Left lung (tissue), 4 donors: ENCODE measurements at regions not wholly inside any gene's neighbourhood (a gene's known extent, or its start where the extent isn't known, plus 50 kb on each side); places are given as distances from the start of the nearest gene placed in this dataset.
"Not testable (repeated sequence)": the region's sequence is repeated elsewhere in the genome, so short reads cannot be mapped to it uniquely, and the experiment has no call there.

Experiments
- ATAC-seq: fragments of 200-7000 bp; cut with Tn5 transposase; one replicate; pipeline ENCODE4 v1.9.1; 2020; ENCODE audit warnings: moderate library complexity
- DNase-seq, 4 donors: peaks; one replicate each; pipeline ENCODE4 v3.0.0-alpha.2; 2013 to 2020
- H3K27ac ChIP-seq, 2 donors: fragments of 200-600 bp; sonication (generic) in 1 of 2; one replicate each; pipeline versions ENCODE4 v1.5.0 to v1.8.0; 2020 to 2021
- H3K27me3 ChIP-seq, 2 donors: fragments of 200-600 bp; sonication (generic) in 1 of 2; one replicate each; pipeline versions ENCODE4 v1.5.0 to v1.8.0; 2020 to 2021
- H3K36me3 ChIP-seq, 2 donors: fragments of 200-600 bp; sonication (generic) in 1 of 2; one replicate each; pipeline versions ENCODE4 v1.5.0 to v1.8.0; 2020 to 2021
- H3K4me1 ChIP-seq, 2 donors: fragments of 200-600 bp; one replicate each; pipeline ENCODE4 v1.8.0; 2021
- H3K4me3 ChIP-seq, 2 donors: fragments of 200-600 bp; sonication (generic) in 1 of 2; one replicate each; pipeline versions ENCODE4 v1.5.0 to v1.8.0; 2020 to 2021; ENCODE audit warnings: mild to moderate bottlenecking in 1 of 2
- H3K9me3 ChIP-seq, 2 donors: fragments of 200-600 bp; sonication (generic) in 1 of 2; one replicate each; pipeline versions ENCODE4 v1.5.0 to v1.8.0; 2020 to 2021
- CTCF ChIP-seq, 2 donors: fragments of 200-600 bp; sonication (generic) in 1 of 2; IDR thresholded peaks; one replicate each; pipeline versions ENCODE4 v1.5.0 to v1.8.0; 2021; ENCODE audit warnings: antibody characterized with exemption in 2 of 2
- intact Hi-C, 2 donors: fragments of 100-400 bp; cut with DNase I; formaldehyde crosslinking; loops; one replicate each; pipeline versions ENCODE4 v1.11.2 to v1.14.2; 2022
- donor health status: DM: no; HTN: yes; CAD: no.
- donor health status: DM: no; HTN: no; CAD: no.

- no peaks in the 10 kb centered on the region for H3K27me3 ChIP-seq
- H3K4me1 ChIP-seq, result no peaks in the 10 kb centered on the region
- intact Hi-C loops, result no loop called here
- DNase-seq (no peak), ATAC-seq (no peak)
- H3K27ac ChIP-seq, result no peak overlapping the region
- H3K9me3 ChIP-seq, result peaks cover 0 to 14% of the 10 kb centered on the region in 2 donors
- no peaks in the 10 kb centered on the region for H3K36me3 ChIP-seq
- no peak for TF ChIP-seq CTCF (IDR thresholded peaks at IDR 0.05)
- H3K4me3 ChIP-seq, result no peak overlapping the region
Observed at GRCh38 chr5:92629000-92629399, 952.0 kb downstream of the NR2F1-AS1 start.

- DNase-seq (no peak), ATAC-seq (no peak)
- no peaks in the 10 kb centered on the region for H3K4me1 ChIP-seq
- intact Hi-C loops, result no loop called here
- H3K27ac ChIP-seq, result no peak overlapping the region
- H3K27me3 ChIP-seq, result no peaks in the 10 kb centered on the region
- no peak for TF ChIP-seq CTCF (IDR thresholded peaks at IDR 0.05)
- no peaks in the 10 kb centered on the region for H3K36me3 ChIP-seq
- no peak overlapping the region for H3K4me3 ChIP-seq
- H3K9me3 ChIP-seq, result peaks cover 0 to 14% of the 10 kb centered on the region in 2 donors
Observed at GRCh38 chr5:92627186-92627585, 953.8 kb downstream of the NR2F1-AS1 start.

- no peak for TF ChIP-seq CTCF (IDR thresholded peaks at IDR 0.05)
- no peaks in the 10 kb centered on the region for H3K36me3 ChIP-seq
- DNase-seq, result no peak
- no peak overlapping the region for H3K27ac ChIP-seq
- no peaks in the 10 kb centered on the region for H3K4me1 ChIP-seq
- H3K27me3 ChIP-seq, result no peaks in the 10 kb centered on the region
- intact Hi-C loops, result no loop called here
- peaks cover 0 to 8% of the 10 kb centered on the region in 2 donors for H3K9me3 ChIP-seq
- ATAC-seq, result no peak
- H3K4me3 ChIP-seq, result no peak overlapping the region
Observed at GRCh38 chr5:92616085-92616484, 964.9 kb downstream of the NR2F1-AS1 start.

- intact Hi-C loops, result no loop called here
- Histone ChIP-seq H3K27ac (no peak overlapping the region), H3K9me3 (peaks cover 0 to 4% of the 10 kb centered on the region in 2 donors), H3K4me3 (no peak overlapping the region), H3K27me3 (no peaks in the 10 kb centered on the region), H3K36me3 (no peaks in the 10 kb centered on the region), H3K4me1 (no peaks in the 10 kb centered on the region)
- no peak for DNase-seq
- TF ChIP-seq CTCF (IDR thresholded peaks at IDR 0.05), result no peak
- ATAC-seq, result no peak
Observed at GRCh38 chr5:92613546-92613945, 967.5 kb downstream of the NR2F1-AS1 start.

- DNase-seq, H3K4me1 ChIP-seq, H3K27me3 ChIP-seq, H3K36me3 ChIP-seq, H3K27ac ChIP-seq, H3K4me3 ChIP-seq, intact Hi-C loops, ATAC-seq, H3K9me3 ChIP-seq: not testable (repeated sequence)
Observed at GRCh38 chr5:92610435-92610834, 970.6 kb downstream of the NR2F1-AS1 start.

GRCh38 chr5:92605591-92605990, 975.4 kb downstream of the NR2F1-AS1 start:
- ATAC-seq, result no peak
- no peaks in the 10 kb centered on the region for H3K27me3 ChIP-seq
- intact Hi-C loops, result no loop called here
- H3K4me3 ChIP-seq, result no peak overlapping the region
- no peak overlapping the region for H3K27ac ChIP-seq
- no peaks in the 10 kb centered on the region for H3K36me3 ChIP-seq
- peak in 1 of 4 donors; percentile 5 for DNase-seq
- no peak for TF ChIP-seq CTCF (IDR thresholded peaks at IDR 0.05)
- H3K4me1 ChIP-seq, result no peaks in the 10 kb centered on the region
- H3K9me3 ChIP-seq, result no peaks in the 10 kb centered on the region
